ENCODE measurements at regions not wholly inside any gene's neighbourhood (a gene's known extent, or its start where the extent isn't known, plus 50 kb on each side); places are given as distances from the start of the nearest gene placed in this dataset.
A peak's percentile ranks its signal among the peaks of the same experiment; 100 is the strongest.

DNA sequence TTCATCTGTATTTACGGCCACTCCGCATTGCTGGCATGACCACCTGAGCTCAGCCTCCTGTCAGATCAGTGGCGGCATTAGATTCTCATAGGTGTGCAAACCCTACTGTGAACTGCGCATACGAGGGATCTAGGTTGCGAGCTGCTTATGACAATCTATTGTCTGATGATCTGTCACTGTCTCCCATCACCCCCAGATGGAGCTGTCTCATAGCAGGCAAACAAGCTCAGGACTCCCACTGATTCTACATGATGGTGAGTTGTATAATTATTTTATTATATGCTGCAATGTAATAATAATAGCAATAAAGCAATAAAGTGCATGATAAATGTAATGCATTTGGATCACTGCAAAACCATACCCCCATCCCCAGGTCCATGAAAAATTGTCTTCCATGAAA is 1172.9 kb upstream of the AUTS2 start:
- TF ChIP-seq, protein P1, sequence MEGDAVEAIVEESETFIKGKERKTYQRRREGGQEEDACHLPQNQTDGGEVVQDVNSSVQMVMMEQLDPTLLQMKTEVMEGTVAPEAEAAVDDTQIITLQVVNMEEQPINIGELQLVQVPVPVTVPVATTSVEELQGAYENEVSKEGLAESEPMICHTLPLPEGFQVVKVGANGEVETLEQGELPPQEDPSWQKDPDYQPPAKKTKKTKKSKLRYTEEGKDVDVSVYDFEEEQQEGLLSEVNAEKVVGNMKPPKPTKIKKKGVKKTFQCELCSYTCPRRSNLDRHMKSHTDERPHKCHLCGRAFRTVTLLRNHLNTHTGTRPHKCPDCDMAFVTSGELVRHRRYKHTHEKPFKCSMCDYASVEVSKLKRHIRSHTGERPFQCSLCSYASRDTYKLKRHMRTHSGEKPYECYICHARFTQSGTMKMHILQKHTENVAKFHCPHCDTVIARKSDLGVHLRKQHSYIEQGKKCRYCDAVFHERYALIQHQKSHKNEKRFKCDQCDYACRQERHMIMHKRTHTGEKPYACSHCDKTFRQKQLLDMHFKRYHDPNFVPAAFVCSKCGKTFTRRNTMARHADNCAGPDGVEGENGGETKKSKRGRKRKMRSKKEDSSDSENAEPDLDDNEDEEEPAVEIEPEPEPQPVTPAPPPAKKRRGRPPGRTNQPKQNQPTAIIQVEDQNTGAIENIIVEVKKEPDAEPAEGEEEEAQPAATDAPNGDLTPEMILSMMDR (IDR thresholded peaks at IDR 0.05; ENCODE audit: control insufficient read depth, extremely low read depth, insufficient read depth), result peak; percentile 27; the same call in 1 of the 2 replicates
- H3K4me3 ChIP-seq (ENCODE audit: low read depth, low read length), result no peak overlapping the region
- DNase-seq (ENCODE audit: low read depth), result no peak

DNA sequence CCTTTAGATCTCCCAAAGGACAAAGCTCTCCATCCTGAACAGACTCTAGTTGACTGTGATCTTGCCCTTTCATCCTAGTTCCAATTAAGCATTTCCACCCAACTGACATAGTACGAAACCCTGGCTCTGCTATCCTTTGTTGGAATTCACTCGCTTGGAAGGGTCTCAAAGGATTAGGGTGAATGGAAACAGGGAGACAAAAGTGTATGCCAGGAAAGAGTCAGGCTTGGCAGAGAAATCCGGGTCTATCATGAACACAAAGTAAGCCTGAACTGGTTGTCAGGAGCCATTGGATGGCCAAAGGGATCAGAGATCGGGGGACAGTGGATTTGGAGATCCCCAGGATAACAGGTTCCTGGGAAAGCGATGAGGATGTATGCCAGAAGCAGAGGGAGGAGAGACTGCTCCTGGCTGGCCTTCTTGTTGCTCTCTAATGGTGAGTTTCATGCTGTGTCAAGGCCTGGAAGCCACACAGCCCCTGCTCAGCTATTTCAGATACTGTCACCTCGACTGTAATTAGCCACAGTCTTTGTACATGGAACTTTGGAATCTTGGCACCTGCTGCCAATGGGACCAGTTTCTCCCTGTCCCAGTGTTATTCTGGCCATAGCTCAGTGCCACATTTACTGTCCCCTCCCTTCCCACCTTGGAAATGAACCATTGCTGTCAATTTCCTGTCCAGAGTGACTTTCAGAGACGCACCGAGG is 1168.7 kb upstream of the AUTS2 start:
- no peak overlapping the region for H3K4me3 ChIP-seq (ENCODE audit: low read depth, low read length)
- TF ChIP-seq, protein P1 (IDR thresholded peaks at IDR 0.05; ENCODE audit: control insufficient read depth, extremely low read depth, insufficient read depth), result no peak
- DNase-seq (ENCODE audit: low read depth), result no peak

DNA sequence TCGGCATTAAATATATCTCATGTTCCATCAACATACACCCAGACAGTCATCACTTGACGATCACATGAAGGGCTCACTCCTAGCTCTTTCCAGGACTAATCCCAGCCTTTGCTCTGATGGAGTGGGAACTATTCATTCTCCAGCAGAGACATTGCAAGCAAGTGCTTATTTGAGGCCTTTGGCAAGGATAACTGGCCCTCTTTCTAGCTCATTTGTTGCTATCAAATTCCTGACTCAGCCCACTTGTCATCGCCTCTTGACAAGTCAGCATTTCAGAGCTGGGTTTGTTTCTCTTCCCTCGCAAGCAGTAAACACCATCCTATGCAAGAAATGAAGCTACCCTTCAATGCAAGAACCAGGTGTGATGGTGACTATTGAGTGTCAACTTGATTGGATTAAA is 1165.7 kb upstream of the AUTS2 start:
- no peak overlapping the region for H3K4me3 ChIP-seq (ENCODE audit: low read depth, low read length)
- DNase-seq (ENCODE audit: low read depth), result no peak
- TF ChIP-seq, protein P1 (IDR thresholded peaks at IDR 0.05; ENCODE audit: control insufficient read depth, extremely low read depth, insufficient read depth), result no peak

DNA sequence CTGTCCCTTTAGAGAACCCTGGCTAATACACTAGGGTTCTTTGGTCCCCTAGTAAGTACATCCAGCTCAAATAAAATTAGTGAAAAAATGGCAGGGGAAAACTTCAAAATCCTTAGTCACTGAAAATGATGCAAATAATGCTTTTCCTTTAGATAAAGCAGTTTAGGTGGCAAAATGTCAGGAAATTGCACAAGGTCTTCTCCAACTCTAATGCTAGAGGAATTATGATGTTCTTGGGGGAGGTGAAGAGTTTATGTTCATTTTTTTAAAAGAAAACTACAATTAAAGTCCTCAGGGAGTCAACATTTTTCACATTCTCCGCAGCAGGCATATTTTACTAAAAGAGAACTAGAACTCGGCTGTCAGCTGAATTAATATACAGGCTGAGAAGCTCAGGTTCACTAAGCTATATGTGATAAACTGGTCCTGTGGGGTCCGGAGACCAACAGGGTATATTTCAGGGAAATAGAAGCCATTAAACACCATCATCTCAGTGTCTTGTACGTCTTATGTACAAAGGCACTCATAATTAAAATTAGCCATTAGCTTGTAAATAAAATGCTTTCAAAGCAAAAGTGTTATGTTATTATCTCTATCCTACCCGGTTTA is 1164.7 kb upstream of the AUTS2 start:
- H3K4me3 ChIP-seq (ENCODE audit: low read depth, low read length), result no peak overlapping the region
- TF ChIP-seq, protein P1 (IDR thresholded peaks at IDR 0.05; ENCODE audit: control insufficient read depth, extremely low read depth, insufficient read depth), result no peak
- no peak for DNase-seq (ENCODE audit: low read depth)

DNA sequence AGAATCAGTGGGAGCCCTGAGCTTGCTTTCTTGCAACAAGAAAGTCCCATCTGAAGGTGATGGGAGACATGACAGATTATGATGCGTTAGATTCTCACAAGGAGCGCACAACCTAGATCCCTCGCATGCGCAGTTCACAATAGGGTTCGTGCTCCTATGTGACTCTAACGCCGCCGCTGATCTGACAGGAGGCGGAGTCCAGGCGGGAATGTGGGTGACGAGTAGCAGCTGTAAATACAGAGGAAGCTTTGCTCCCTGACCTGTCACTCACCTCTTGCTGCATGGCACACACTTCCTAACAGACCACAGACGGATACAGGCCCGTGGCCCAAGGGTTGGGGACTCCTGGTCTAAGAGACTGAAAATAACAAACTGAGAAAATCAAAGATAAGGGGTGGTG is 1163.4 kb upstream of the AUTS2 start:
- H3K4me3 ChIP-seq (ENCODE audit: low read depth, low read length), result no peak overlapping the region
- TF ChIP-seq, protein P1 (IDR thresholded peaks at IDR 0.05; ENCODE audit: control insufficient read depth, extremely low read depth, insufficient read depth), result no peak
- no peak for DNase-seq (ENCODE audit: low read depth)

DNA sequence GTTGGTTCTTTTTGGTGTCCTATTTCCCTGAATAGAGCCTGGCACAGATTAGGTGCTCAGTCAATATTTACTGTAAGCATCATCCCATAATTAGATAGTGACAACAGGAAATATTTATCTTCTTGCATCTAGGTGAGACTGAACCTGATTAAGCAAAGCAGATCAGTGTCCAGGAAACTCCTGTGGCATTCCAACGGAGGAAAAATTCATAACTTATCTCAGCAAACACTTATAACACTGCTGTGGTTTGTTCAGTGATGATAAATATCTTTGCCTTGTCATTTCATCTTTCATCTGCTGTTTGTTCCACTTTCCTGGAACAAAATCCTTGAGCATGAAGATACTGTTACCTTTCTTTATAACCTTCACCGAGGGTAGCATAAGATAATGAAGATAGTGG is 1160.3 kb upstream of the AUTS2 start:
- H3K4me3 ChIP-seq (ENCODE audit: low read depth, low read length), result no peak overlapping the region
- DNase-seq (ENCODE audit: low read depth), result no peak
- TF ChIP-seq, protein P1 (IDR thresholded peaks at IDR 0.05; ENCODE audit: control insufficient read depth, extremely low read depth, insufficient read depth), result no peak

DNA sequence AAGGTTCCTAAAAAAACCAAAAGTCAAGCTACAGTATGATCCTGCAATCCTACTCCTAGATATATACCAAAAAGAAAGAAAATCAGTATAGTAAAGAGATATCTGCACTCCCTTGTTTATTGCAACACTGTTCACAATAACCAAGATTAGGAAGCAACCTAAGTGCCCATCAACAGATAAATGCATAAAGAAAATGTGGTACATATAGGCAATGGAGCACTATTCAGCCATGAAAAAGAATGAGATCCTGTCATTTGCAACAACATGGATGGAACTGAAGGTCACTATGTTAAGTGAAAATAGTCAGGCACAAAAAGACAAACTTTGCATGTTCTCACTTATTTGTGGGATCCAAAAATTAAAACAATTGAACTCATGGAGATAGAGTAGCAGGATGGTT is 1159.5 kb upstream of the AUTS2 start:
- no peak overlapping the region for H3K4me3 ChIP-seq (ENCODE audit: low read depth, low read length)
- TF ChIP-seq, protein P1 (IDR thresholded peaks at IDR 0.05; ENCODE audit: control insufficient read depth, extremely low read depth, insufficient read depth), result no peak

More for the DNA sequence above, 1159.5 kb upstream of the AUTS2 start:
- DNase-seq (ENCODE audit: low read depth), result no peak

All from LNCaP clone FGC (cell line).